SJSA1 (cell line): ENCODE measurements at regions not wholly inside any gene's neighbourhood (a gene's known extent, or its start where the extent isn't known, plus 50 kb on each side); places are given as distances from the start of the nearest gene placed in this dataset.

Experiments used
- DNase-seq, 2 experiments: peaks; one replicate each; pipeline ENCODE4 v3.0.0-alpha.2; 2015 to 2020; ENCODE audit warnings: low spot score in 2 of 2, low read depth in 1 of 2
- H3K27ac ChIP-seq: fragments of 250-450 bp; sonication (Bioruptor Pico); 2 replicates; pipeline ENCODE4 v1.5.1; 2020; ENCODE audit warnings: mild to moderate bottlenecking, moderate library complexity
- H3K27me3 ChIP-seq: fragments of 250-450 bp; sonication (Bioruptor Pico); replicated peaks from 2 replicates; pipeline ENCODE4 v1.5.1; 2020; ENCODE audit warnings: mild to moderate bottlenecking, moderate library complexity
- H3K36me3 ChIP-seq: fragments of 250-450 bp; sonication (Bioruptor Pico); 2 replicates; pipeline ENCODE4 v1.5.1; 2020; ENCODE audit warnings: mild to moderate bottlenecking
- H3K4me1 ChIP-seq: fragments of 250-450 bp; sonication (Bioruptor Pico); replicated peaks from 2 replicates; pipeline ENCODE4 v1.6.1; 2021; ENCODE audit warnings: mild to moderate bottlenecking
- H3K4me3 ChIP-seq: fragments of 250-450 bp; sonication (Bioruptor Pico); 2 replicates; pipeline ENCODE4 v1.5.1; 2020; ENCODE audit warnings: mild to moderate bottlenecking
- H3K9me3 ChIP-seq: fragments of 250-450 bp; sonication (Bioruptor Pico); replicated peaks from 2 replicates; pipeline ENCODE4 v1.5.1; 2020; ENCODE audit warnings: mild to moderate bottlenecking

- H3K4me3 ChIP-seq: no peak overlapping the region
- H3K27me3 ChIP-seq: no peaks in the 10 kb centered on the region
- no peak for DNase-seq
- H3K36me3 ChIP-seq: no peaks in the 10 kb centered on the region
- no peak overlapping the region for H3K27ac ChIP-seq
- no peaks in the 10 kb centered on the region for H3K9me3 ChIP-seq
- no peaks in the 10 kb centered on the region for H3K4me1 ChIP-seq
Observed at GRCh38 chr7:42858570-42858969, 53.3 kb downstream of the C7orf25 start.

GRCh38 chr7:42856605-42856987, 55.3 kb downstream of the C7orf25 start:
- Histone ChIP-seq H3K27ac (no peak overlapping the region), H3K9me3 (no peaks in the 10 kb centered on the region), H3K27me3 (no peaks in the 10 kb centered on the region), H3K4me1 (no peaks in the 10 kb centered on the region), H3K4me3 (peak overlapping the region; percentile 33), H3K36me3 (no peaks in the 10 kb centered on the region)
- DNase-seq: no peak

- no peak for DNase-seq
- no peaks in the 10 kb centered on the region for H3K9me3 ChIP-seq
- no peaks in the 10 kb centered on the region for H3K36me3 ChIP-seq
- H3K4me3 ChIP-seq: no peak overlapping the region
- H3K27ac ChIP-seq: no peak overlapping the region
- H3K4me1 ChIP-seq: no peaks in the 10 kb centered on the region
- H3K27me3 ChIP-seq: no peaks in the 10 kb centered on the region
Observed at GRCh38 chr7:42854571-42855118, 57.2 kb downstream of the C7orf25 start.

- Histone ChIP-seq H3K9me3 (no peaks in the 10 kb centered on the region), H3K4me1 (no peaks in the 10 kb centered on the region), H3K27me3 (no peaks in the 10 kb centered on the region; the same call in 1 of the 2 replicates), H3K36me3 (no peaks in the 10 kb centered on the region), H3K27ac (no peak overlapping the region), H3K4me3 (no peak overlapping the region)
- DNase-seq: no peak
Observed at GRCh38 chr7:42852531-42852930, 59.3 kb downstream of the C7orf25 start.

- H3K4me3 ChIP-seq: no peak overlapping the region
- H3K27me3 ChIP-seq: peaks cover 3% of the 10 kb centered on the region; the same call in 1 of the 2 replicates
- H3K36me3 ChIP-seq: no peaks in the 10 kb centered on the region
- H3K4me1 ChIP-seq: no peaks in the 10 kb centered on the region
- no peak for DNase-seq
- no peak overlapping the region for H3K27ac ChIP-seq
- H3K9me3 ChIP-seq: no peaks in the 10 kb centered on the region
Observed at GRCh38 chr7:42843205-42843800, 68.6 kb downstream of the C7orf25 start.

- Histone ChIP-seq H3K4me1 (peaks cover 10% of the 10 kb centered on the region), H3K27ac (no peak overlapping the region), H3K27me3 (no peaks in the 10 kb centered on the region; the same call in 1 of the 2 replicates), H3K9me3 (no peaks in the 10 kb centered on the region), H3K4me3 (no peak overlapping the region), H3K36me3 (no peaks in the 10 kb centered on the region)
- DNase-seq: no peak
Observed at GRCh38 chr7:42834676-42835075, 77.2 kb downstream of the C7orf25 start.

- H3K36me3 ChIP-seq: no peaks in the 10 kb centered on the region
- no peaks in the 10 kb centered on the region; the same call in 1 of the 2 replicates for H3K27me3 ChIP-seq
- H3K9me3 ChIP-seq: no peaks in the 10 kb centered on the region
- DNase-seq: no peak
- peaks cover 10% of the 10 kb centered on the region for H3K4me1 ChIP-seq
- H3K27ac ChIP-seq: no peak overlapping the region
- no peak overlapping the region for H3K4me3 ChIP-seq
Observed at GRCh38 chr7:42833411-42833810, 78.5 kb downstream of the C7orf25 start.

- Histone ChIP-seq H3K9me3 (no peaks in the 10 kb centered on the region), H3K36me3 (no peaks in the 10 kb centered on the region), H3K27ac (no peak overlapping the region), H3K27me3 (no peaks in the 10 kb centered on the region; the same call in 1 of the 2 replicates), H3K4me1 (peaks cover 10% of the 10 kb centered on the region), H3K4me3 (no peak overlapping the region)
- no peak for DNase-seq
Observed at GRCh38 chr7:42832667-42833066, 79.2 kb downstream of the C7orf25 start.

- Histone ChIP-seq H3K4me1 (peaks cover 10% of the 10 kb centered on the region), H3K9me3 (no peaks in the 10 kb centered on the region), H3K27ac (no peak overlapping the region), H3K27me3 (no peaks in the 10 kb centered on the region; the same call in 1 of the 2 replicates), H3K36me3 (no peaks in the 10 kb centered on the region), H3K4me3 (no peak overlapping the region)
- peak in 1 of 2 experiments; percentile 10 for DNase-seq
Observed at GRCh38 chr7:42831718-42832522, 80.0 kb downstream of the C7orf25 start.

GRCh38 chr7:42831006-42831717, 80.7 kb downstream of the C7orf25 start:
- peak in 1 of 2 experiments; percentile 11 for DNase-seq
- Histone ChIP-seq H3K27me3 (no peaks in the 10 kb centered on the region; the same call in 1 of the 2 replicates), H3K4me1 (peaks cover 10% of the 10 kb centered on the region), H3K36me3 (no peaks in the 10 kb centered on the region), H3K27ac (no peak overlapping the region), H3K4me3 (no peak overlapping the region), H3K9me3 (no peaks in the 10 kb centered on the region)

GRCh38 chr7:42812779-42813178, 99.1 kb downstream of the C7orf25 start:
- no peak overlapping the region for H3K4me3 ChIP-seq
- H3K27me3 ChIP-seq: no peaks in the 10 kb centered on the region
- H3K4me1 ChIP-seq: no peaks in the 10 kb centered on the region
- H3K9me3 ChIP-seq: no peaks in the 10 kb centered on the region
- H3K36me3 ChIP-seq: no peaks in the 10 kb centered on the region
- H3K27ac ChIP-seq: no peak overlapping the region
- DNase-seq: no peak

- H3K27me3 ChIP-seq: no peaks in the 10 kb centered on the region
- no peak for DNase-seq
- no peaks in the 10 kb centered on the region for H3K4me1 ChIP-seq
- H3K4me3 ChIP-seq: no peak overlapping the region
- H3K36me3 ChIP-seq: no peaks in the 10 kb centered on the region
- no peak overlapping the region for H3K27ac ChIP-seq
- H3K9me3 ChIP-seq: no peaks in the 10 kb centered on the region
Observed at GRCh38 chr7:42805601-42806000, 106.3 kb downstream of the C7orf25 start.

- Histone ChIP-seq H3K27me3 (no peaks in the 10 kb centered on the region), H3K9me3 (no peaks in the 10 kb centered on the region), H3K4me1 (no peaks in the 10 kb centered on the region), H3K4me3 (no peak overlapping the region), H3K36me3 (no peaks in the 10 kb centered on the region), H3K27ac (no peak overlapping the region)
- no peak for DNase-seq
Observed at GRCh38 chr7:42794673-42795072, 117.2 kb downstream of the C7orf25 start.

- DNase-seq: no peak
- no peaks in the 10 kb centered on the region for H3K36me3 ChIP-seq
- H3K4me3 ChIP-seq: no peak overlapping the region
Observed at GRCh38 chr7:42792841-42793240, 119.0 kb downstream of the C7orf25 start.

More at GRCh38 chr7:42792841-42793240, 119.0 kb downstream of the C7orf25 start:
- Histone ChIP-seq H3K9me3 (no peaks in the 10 kb centered on the region), H3K27me3 (no peaks in the 10 kb centered on the region), H3K4me1 (no peaks in the 10 kb centered on the region), H3K27ac (no peak overlapping the region)
